ENCODE measurements at regions not wholly inside any gene's neighbourhood (a gene's known extent, or its start where the extent isn't known, plus 50 kb on each side); places are given as distances from the start of the nearest gene placed in this dataset.

DNA sequence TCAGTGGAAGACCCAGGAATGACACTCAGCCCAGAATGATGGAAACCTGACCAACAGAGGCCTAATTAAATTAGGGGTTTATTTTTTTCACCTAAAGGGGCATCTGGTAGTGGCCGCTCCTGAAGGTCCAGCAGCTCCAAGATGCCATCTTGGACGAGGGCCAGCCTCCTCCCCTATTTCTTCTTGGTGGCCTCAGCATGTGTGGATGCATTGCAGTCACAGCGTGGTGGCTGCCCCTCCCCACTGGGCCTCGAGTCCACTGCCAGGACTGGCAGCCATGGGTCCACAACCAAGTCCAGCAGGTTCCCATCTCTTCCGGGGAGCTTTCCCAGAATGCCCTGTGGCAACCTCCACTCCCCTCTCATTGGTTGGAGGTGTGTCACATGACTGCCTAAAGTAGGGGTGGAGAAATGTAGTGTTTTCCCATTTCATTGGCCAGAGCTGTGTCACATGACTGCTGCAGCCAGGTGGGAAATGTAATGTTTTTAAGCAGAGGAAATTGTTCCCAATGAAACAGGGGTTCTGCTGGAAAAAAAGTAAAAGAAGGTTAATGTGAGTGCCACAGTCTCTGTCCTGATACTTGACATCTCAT, 628.2 kb downstream of the PTPRU start:
- Histone ChIP-seq H3K4me1 (peaks cover 0 to 1% (median 0%) of the 10 kb centered on the region in 6 donors), H3K27ac (no peak overlapping the region), H3K36me3 (no peaks in the 10 kb centered on the region), H3K9me3 (peaks cover 0 to 31% (median 18%) of the 10 kb centered on the region in 8 donors), H3K4me3 (no peak overlapping the region), H3K27me3 (replicated peaks in 1 of 7) (peaks cover 0 to 26% (median 0%) of the 10 kb centered on the region in 7 donors)
- 68 to 80% (median 75%) methylated on average over 3 to 5 of the region's 5 CpGs for WGBS, 5 donors
- no peak for TF ChIP-seq POLR2A (IDR thresholded peaks at IDR 0.05)
- TF ChIP-seq, protein P1, sequence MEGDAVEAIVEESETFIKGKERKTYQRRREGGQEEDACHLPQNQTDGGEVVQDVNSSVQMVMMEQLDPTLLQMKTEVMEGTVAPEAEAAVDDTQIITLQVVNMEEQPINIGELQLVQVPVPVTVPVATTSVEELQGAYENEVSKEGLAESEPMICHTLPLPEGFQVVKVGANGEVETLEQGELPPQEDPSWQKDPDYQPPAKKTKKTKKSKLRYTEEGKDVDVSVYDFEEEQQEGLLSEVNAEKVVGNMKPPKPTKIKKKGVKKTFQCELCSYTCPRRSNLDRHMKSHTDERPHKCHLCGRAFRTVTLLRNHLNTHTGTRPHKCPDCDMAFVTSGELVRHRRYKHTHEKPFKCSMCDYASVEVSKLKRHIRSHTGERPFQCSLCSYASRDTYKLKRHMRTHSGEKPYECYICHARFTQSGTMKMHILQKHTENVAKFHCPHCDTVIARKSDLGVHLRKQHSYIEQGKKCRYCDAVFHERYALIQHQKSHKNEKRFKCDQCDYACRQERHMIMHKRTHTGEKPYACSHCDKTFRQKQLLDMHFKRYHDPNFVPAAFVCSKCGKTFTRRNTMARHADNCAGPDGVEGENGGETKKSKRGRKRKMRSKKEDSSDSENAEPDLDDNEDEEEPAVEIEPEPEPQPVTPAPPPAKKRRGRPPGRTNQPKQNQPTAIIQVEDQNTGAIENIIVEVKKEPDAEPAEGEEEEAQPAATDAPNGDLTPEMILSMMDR (IDR thresholded peaks at IDR 0.05 in 8 of 11, conservative IDR thresholded peaks at IDR 0.05 in 3 of 11): no peak
- no peak for TF ChIP-seq POLR2AphosphoS5 (IDR thresholded peaks at IDR 0.05)
- intact Hi-C loops (cut with DNase I; ENCODE audit: low total_unique reads): no loop called here
- no peak for DNase-seq

- peaks cover 0 to 17% (median 2%) of the 10 kb centered on the region in 6 donors for H3K4me1 ChIP-seq
- peaks cover 0 to 32% (median 18%) of the 10 kb centered on the region in 8 donors for H3K9me3 ChIP-seq
- no peak for DNase-seq
- WGBS, 5 donors: 60 to 76% (median 70%) methylated on average over 1 of the region's 1 CpG
- intact Hi-C loops (cut with DNase I; ENCODE audit: low total_unique reads): no loop called here
- no peak overlapping the region for H3K4me3 ChIP-seq
- H3K36me3 ChIP-seq: no peaks in the 10 kb centered on the region
- peaks cover 0 to 20% (median 0%) of the 10 kb centered on the region in 7 donors for H3K27me3 ChIP-seq (replicated peaks in 1 of 7)
- no peak for TF ChIP-seq POLR2A (IDR thresholded peaks at IDR 0.05)
- TF ChIP-seq, protein P1 (IDR thresholded peaks at IDR 0.05 in 8 of 11, conservative IDR thresholded peaks at IDR 0.05 in 3 of 11): no peak
- TF ChIP-seq POLR2AphosphoS5 (IDR thresholded peaks at IDR 0.05): no peak
- no peak overlapping the region for H3K27ac ChIP-seq
Observed at GRCh38 chr1:29861922-29862321, 625.6 kb downstream of the PTPRU start.

DNA sequence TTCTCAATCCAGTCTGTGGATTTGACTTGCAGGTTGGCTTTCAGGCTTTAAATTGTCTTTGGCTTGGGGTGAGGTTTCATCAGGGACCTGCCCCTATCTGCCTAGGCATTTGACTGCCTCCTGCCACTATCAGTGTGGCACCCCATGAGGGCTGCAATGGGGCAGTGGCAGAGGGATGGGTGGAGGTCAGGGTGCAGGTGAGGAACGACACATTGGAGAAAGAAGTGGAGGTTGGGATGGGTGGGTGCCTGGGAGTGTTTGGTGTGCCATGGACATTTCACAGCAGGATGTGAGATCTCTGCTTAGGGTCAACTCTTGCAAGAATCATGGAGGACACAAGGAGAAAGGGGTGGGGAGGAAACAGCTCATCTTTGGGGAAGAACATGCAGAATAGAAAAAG, 625.1 kb downstream of the PTPRU start:
- H3K9me3 ChIP-seq: peaks cover 0 to 32% (median 18%) of the 10 kb centered on the region in 8 donors
- no peak for DNase-seq
- peaks cover 0 to 17% (median 2%) of the 10 kb centered on the region in 6 donors for H3K4me1 ChIP-seq
- H3K36me3 ChIP-seq: no peaks in the 10 kb centered on the region
- H3K27ac ChIP-seq: no peak overlapping the region
- intact Hi-C loops (cut with DNase I; ENCODE audit: low total_unique reads): no loop called here
- TF ChIP-seq POLR2A (IDR thresholded peaks at IDR 0.05): no peak
- TF ChIP-seq, protein P1 (IDR thresholded peaks at IDR 0.05 in 8 of 11, conservative IDR thresholded peaks at IDR 0.05 in 3 of 11): no peak
- no peak for TF ChIP-seq POLR2AphosphoS5 (IDR thresholded peaks at IDR 0.05)
- peaks cover 0 to 18% (median 0%) of the 10 kb centered on the region in 7 donors for H3K27me3 ChIP-seq (replicated peaks in 1 of 7)
- no peak overlapping the region for H3K4me3 ChIP-seq
- WGBS, 5 donors: 84 to 95% (median 90%) methylated on average over 1 of the region's 1 CpG

GRCh38 chr1:29860681-29861080, 624.4 kb downstream of the PTPRU start:
- TF ChIP-seq POLR2AphosphoS5 (IDR thresholded peaks at IDR 0.05) (no peak), POLR2A (IDR thresholded peaks at IDR 0.05) (no peak)
- TF ChIP-seq, protein P1 (IDR thresholded peaks at IDR 0.05 in 8 of 11, conservative IDR thresholded peaks at IDR 0.05 in 3 of 11): no peak
- intact Hi-C loops (cut with DNase I; ENCODE audit: low total_unique reads): no loop called here

More at GRCh38 chr1:29860681-29861080, 624.4 kb downstream of the PTPRU start:
- peaks cover 0 to 24% (median 0%) of the 10 kb centered on the region in 7 donors for H3K27me3 ChIP-seq (replicated peaks in 1 of 7)
- H3K27ac ChIP-seq: no peak overlapping the region
- WGBS, 5 donors: 86 to 100% (median 94%) methylated on average over 2 of the region's 2 CpGs
- peaks cover 0 to 17% (median 2%) of the 10 kb centered on the region in 6 donors for H3K4me1 ChIP-seq
- H3K4me3 ChIP-seq: no peak overlapping the region
- DNase-seq: no peak
- H3K9me3 ChIP-seq: peaks cover 0 to 32% (median 18%) of the 10 kb centered on the region in 8 donors
- no peaks in the 10 kb centered on the region for H3K36me3 ChIP-seq

All from spleen (tissue), 11 donors.